ENCODE measurements at regions not wholly inside any gene's neighbourhood (a gene's known extent, or its start where the extent isn't known, plus 50 kb on each side); places are given as distances from the start of the nearest gene placed in this dataset.

DNA sequence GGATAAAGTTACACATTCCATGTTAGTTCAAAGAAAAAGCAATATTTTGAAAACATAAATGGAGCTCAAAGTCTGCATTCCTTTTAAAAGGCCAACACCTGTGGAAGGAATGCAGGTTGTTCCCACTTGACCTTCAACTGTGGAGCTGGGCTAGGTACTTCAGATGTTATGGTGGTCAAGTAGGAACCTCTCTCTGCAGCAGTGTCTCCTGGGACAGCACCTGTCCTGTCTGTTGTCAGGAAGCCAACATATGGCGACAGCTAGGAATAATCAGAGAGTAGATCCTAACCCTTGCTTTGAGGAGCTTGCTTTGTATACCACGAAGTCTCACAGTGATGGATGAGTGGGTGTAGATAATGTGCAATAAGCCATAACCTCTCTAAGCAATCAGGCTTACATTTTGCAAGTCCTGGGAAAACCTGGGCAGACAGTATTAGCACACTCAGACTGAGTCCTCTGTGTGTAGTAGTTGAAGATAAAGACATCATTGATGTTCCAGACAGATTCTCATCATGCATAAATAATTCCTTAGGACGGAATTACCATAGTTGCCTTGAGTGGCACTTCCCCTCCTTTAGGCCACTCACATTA lies 347.5 kb downstream of the PRL start:
- no peak overlapping the region for H3K4me3 Mint-ChIP-seq
- intact Hi-C loops (cut with micrococcal nuclease): no loop called here
- H3K27ac Mint-ChIP-seq: no peak overlapping the region
- H3K36me3 Mint-ChIP-seq (ENCODE audit: low read depth): no peaks in the 10 kb centered on the region
- H3K9me3 Mint-ChIP-seq: no peaks in the 10 kb centered on the region
- DNase-seq: no peak
- H3K4me1 Mint-ChIP-seq: peaks cover 14% of the 10 kb centered on the region
- H3K27me3 Mint-ChIP-seq: peaks cover 6% of the 10 kb centered on the region

DNA sequence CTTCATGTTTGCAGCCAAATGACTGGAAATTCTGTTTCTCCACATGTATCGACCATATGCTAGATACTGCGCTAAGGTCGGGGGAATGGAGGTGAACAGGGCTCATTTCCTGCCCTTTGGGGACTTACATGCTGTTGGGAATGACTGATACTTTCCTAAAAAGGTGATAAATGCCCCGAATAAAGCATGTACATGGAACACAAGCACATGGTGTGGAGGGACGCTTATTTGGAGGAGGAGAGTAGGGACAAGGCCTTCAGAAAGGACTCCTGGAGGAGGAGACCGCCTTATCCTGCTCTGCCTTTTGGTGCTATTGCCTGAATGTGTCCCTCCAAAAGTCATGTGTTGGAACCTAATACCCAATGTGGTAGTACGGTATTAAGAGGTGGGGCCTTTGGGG lies 344.5 kb downstream of the PRL start:
- Mint-ChIP-seq H3K27me3 (peaks cover 6% of the 10 kb centered on the region), H3K4me1 (peaks cover 14% of the 10 kb centered on the region), H3K4me3 (no peak overlapping the region), H3K36me3 (ENCODE audit: low read depth) (no peaks in the 10 kb centered on the region), H3K9me3 (no peaks in the 10 kb centered on the region), H3K27ac (no peak overlapping the region)
- no peak for DNase-seq
- intact Hi-C loops (cut with micrococcal nuclease): no loop called here

DNA sequence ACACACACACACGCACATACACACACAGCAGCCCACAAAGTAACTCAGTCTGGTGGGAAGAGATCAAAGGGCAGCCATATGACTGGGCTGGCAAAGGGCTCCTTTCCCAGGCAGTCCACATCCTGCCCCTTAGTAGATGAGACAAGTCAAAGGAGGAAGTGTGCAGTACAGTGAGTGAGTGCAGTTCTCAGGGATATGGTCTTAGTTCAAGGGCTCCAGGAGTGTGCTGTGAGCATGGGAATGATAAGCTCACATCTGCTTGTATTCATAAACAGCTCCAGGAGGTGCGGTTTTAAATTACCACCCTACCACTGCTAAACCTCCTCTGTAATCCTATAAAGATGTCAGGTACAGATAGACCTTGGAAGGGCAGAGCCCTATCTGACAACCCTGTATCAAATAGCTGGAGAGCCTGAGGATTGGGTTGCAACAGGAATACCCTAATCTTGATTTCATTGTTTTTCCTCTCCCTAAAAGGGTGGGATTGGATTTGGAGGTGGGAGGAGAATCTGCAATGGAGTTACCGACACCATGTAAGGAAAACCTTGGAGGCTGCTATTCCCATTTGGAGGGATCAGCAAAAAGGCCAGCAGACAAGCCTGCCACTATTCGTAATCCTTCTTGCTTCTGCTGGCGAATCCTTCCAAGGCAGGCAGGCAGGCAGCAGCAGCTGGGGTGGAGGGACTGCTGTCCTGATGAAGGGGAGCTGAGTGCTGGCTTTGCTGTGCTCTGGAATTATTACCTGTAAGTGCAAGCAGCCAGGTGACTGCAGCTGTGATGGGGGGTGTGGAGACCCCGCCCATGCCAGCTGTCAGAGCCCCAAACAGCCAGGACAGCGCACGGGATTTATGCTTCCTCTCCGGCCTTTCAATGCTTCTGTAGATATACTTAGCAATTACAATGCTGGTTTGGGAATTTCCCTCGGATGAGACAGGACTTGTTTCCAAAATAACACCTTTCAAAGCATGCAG lies 342.7 kb downstream of the PRL start:
- intact Hi-C loops (cut with micrococcal nuclease): no loop called here
- Mint-ChIP-seq H3K27me3 (no peaks in the 10 kb centered on the region), H3K36me3 (ENCODE audit: low read depth) (no peaks in the 10 kb centered on the region), H3K9me3 (no peaks in the 10 kb centered on the region), H3K4me3 (no peak overlapping the region), H3K4me1 (peaks cover 11% of the 10 kb centered on the region), H3K27ac (no peak overlapping the region)
- DNase-seq: no peak

DNA sequence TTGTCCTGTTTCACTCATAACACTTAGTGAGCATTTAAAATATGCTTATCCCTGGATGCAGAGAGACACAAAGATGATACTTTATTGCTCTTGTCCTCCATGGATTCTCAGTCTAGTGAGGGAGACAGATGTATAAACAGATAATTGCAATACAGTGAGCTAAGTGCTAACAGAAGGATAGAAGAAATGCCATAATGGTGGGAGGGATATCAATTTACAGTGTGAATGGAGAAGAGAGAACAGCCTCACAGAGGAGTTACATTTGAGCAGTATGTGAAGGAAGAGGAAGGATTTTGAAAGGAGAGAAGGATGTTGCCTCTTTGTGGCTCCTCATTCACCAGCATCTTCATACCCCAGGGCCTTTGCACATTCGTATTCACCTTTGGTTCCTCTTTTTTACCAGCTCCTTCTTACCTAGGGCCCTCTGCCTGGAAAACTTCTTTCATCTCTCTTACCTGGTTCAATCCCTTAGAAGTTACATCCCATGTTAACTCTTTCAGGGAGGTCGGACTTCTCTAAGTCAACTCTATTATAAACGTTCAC lies 341.7 kb downstream of the PRL start:
- H3K9me3 Mint-ChIP-seq: no peaks in the 10 kb centered on the region
- no peaks in the 10 kb centered on the region for H3K27me3 Mint-ChIP-seq
- H3K4me1 Mint-ChIP-seq: peaks cover 11% of the 10 kb centered on the region
- H3K36me3 Mint-ChIP-seq (ENCODE audit: low read depth): no peaks in the 10 kb centered on the region
- no peak overlapping the region for H3K4me3 Mint-ChIP-seq
- intact Hi-C loops (cut with micrococcal nuclease): no loop called here
- H3K27ac Mint-ChIP-seq: no peak overlapping the region
- DNase-seq: no peak

DNA sequence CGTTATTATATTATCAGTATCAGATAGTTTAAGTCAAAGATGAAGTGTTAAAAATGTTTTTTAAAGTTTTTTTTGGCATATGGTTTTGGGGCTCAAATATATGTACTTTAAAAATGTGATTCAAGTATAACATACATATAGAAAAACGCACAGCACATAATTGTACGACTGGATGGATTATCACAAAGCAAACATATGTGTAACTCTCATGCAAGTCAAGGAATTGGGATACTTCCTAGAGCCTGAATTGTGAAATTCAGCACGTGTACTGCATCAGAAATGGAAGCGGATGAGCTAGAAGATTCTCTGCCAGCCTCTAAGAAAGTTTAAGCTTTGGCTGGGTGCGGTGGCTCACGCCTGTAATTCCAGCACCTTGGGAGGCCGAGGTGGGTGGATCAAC lies 340.9 kb downstream of the PRL start:
- no peak for DNase-seq
- intact Hi-C loops (cut with micrococcal nuclease): no loop called here
- H3K4me1 Mint-ChIP-seq: peaks cover 11% of the 10 kb centered on the region

DNA sequence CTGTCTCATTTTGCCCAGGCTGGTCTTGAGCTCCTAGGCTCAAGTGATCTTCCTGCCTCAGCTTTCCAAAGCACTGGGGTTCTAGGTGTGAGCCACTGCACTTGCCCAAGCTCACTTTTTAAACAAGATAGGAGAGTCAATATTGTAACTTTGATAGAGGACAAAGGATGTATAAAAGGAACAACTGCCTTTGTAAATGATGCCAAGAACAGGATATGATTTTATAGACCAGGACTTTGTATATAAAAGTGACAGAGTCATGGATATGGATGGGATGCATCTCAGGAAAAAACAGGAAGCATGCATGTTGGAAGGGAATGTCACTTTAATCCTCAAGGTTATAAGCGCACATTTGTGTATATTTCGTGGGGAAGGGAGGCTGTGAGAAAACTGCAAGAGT lies 338.4 kb downstream of the PRL start:
- no peak overlapping the region for H3K27ac Mint-ChIP-seq
- H3K4me3 Mint-ChIP-seq: no peak overlapping the region
- no peaks in the 10 kb centered on the region for H3K27me3 Mint-ChIP-seq
- intact Hi-C loops (cut with micrococcal nuclease): no loop called here
- H3K36me3 Mint-ChIP-seq (ENCODE audit: low read depth): no peaks in the 10 kb centered on the region
- peaks cover 3% of the 10 kb centered on the region for H3K4me1 Mint-ChIP-seq
- no peaks in the 10 kb centered on the region for H3K9me3 Mint-ChIP-seq
- DNase-seq: no peak

More for the DNA sequence above, 340.9 kb downstream of the PRL start:
- Mint-ChIP-seq H3K9me3 (no peaks in the 10 kb centered on the region), H3K4me3 (no peak overlapping the region), H3K27me3 (no peaks in the 10 kb centered on the region), H3K27ac (no peak overlapping the region), H3K36me3 (ENCODE audit: low read depth) (no peaks in the 10 kb centered on the region)

DNA sequence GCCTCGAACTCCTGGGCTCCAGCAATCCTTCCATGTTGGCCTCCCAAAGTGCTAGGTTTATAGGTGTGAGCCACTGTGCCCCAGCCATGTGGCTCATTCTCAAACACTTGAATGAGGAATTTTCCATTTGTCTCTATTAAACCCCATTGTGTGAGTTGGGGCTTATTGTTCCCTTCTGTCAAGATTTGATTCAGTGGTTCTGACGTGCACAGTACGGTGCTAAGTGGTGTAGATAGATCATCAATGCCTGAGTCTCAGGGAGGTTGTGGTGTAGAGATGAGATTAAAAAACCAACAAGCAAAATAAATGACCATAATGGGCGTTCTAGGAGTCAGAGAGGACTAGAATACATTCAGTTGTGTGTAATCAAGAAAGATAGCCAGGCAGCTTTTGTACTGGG lies 335.6 kb downstream of the PRL start:
- Mint-ChIP-seq H3K9me3 (no peaks in the 10 kb centered on the region), H3K4me1 (peaks cover 3% of the 10 kb centered on the region), H3K4me3 (no peak overlapping the region), H3K27ac (no peak overlapping the region), H3K36me3 (ENCODE audit: low read depth) (no peaks in the 10 kb centered on the region), H3K27me3 (peaks cover 3% of the 10 kb centered on the region)
- DNase-seq: no peak
- intact Hi-C loops (cut with micrococcal nuclease): no loop called here

DNA sequence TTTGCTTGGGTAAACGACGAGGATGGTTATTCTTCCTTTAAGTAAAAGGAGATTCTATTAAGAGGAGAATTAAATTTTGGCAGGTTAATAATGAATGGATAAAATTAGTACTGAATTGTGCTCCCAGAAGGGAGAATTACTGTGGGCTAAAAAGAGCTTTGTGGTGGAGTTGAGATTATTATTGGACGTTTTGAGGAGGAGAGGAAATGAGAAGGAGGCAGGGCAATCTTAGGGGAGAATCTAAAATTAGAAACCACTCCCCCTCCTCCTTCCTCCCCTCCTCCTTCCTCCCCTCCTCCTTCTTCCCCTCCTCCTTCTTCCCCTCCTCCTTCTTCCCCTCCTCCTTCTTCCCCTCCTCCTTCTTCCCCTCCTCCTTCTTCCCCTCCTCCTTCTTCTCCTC lies 331.8 kb downstream of the PRL start:
- H3K36me3 Mint-ChIP-seq (ENCODE audit: low read depth): no peaks in the 10 kb centered on the region
- intact Hi-C loops (cut with micrococcal nuclease): no loop called here
- H3K27me3 Mint-ChIP-seq: peaks cover 3% of the 10 kb centered on the region
- H3K27ac Mint-ChIP-seq: no peak overlapping the region
- no peak overlapping the region for H3K4me3 Mint-ChIP-seq
- H3K4me1 Mint-ChIP-seq: peaks cover 3% of the 10 kb centered on the region
- no peaks in the 10 kb centered on the region for H3K9me3 Mint-ChIP-seq
- no peak for DNase-seq

DNA sequence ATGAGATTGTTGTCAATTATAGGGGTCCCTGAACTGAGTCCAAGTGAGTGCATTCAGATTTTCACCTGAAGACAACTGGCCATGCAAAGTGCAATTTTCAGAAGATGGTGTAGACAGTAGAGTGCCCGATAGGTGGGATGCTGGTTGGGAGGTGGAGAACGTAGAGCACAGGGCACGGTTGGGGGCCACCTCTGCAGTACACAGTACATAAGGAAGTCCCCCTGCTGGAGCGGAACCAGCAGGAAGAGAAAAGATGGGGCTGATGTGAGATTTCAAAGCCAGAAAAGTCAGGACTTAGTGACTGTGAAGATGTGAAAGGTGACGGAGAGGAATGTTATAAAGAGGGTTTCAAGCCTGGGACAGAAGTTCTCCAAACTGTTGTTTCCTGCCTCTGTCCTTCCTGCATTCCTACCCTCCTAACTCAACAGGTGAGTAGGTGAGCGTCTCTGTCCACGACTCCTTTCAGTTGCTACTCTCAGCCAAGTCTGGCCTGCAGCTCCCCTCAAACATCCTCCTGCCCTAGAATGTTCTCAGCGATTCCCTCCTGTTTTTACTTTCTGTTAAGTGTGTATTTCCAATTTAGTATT lies 330.8 kb downstream of the PRL start:
- H3K9me3 Mint-ChIP-seq: no peaks in the 10 kb centered on the region
- peaks cover 3% of the 10 kb centered on the region for H3K27me3 Mint-ChIP-seq
- peaks cover 3% of the 10 kb centered on the region for H3K4me1 Mint-ChIP-seq
- no peaks in the 10 kb centered on the region for H3K36me3 Mint-ChIP-seq (ENCODE audit: low read depth)
- no peak overlapping the region for H3K27ac Mint-ChIP-seq
- intact Hi-C loops (cut with micrococcal nuclease): no loop called here
- DNase-seq: no peak
- no peak overlapping the region for H3K4me3 Mint-ChIP-seq

DNA sequence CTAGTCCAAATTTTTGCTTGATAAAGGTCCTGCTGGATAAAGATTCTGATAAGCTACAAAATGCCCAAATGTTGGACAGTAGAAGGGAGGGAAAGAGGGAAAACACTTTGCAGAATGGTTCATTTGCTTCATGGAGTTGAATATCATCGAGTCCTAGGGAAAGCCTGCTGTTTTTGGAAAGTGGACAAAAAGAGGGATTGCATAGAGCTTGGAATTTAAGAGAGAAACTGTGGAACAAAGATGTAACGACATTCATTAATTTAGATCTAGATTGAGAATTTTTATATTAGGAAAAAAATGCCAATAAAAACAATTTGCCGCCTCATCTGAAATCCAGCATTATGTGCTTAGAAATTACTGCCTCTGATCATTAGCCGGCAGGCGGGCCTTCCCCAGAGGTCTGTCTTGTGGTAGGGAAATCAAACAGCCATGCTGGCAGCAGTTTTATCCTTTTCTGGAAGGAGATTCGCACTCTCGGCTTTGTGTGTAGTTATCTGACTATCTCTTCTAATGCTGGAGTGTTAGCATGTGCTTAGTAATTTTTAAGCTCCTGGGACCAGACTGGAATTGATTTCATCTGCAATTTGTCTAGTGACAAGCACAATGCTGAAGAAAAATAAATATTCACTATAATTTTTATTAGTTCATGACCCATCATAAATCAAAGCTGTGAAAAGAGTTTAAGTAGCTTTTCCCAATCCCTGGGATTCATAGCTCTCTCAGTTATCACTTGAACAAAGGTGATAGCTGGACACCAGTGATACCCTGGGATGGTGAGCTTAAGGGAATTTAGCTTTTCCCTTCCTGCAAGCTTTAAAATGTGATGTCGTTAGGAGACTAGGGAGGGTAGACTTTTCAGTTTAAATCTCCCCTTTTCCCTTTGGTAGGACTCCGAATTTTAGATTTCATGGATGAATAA lies 329.5 kb downstream of the PRL start:
- Mint-ChIP-seq H3K27me3 (peaks cover 3% of the 10 kb centered on the region), H3K27ac (no peak overlapping the region), H3K4me1 (peaks cover 3% of the 10 kb centered on the region), H3K36me3 (ENCODE audit: low read depth) (no peaks in the 10 kb centered on the region), H3K4me3 (no peak overlapping the region), H3K9me3 (no peaks in the 10 kb centered on the region)
- intact Hi-C loops (cut with micrococcal nuclease): no loop called here
- DNase-seq: no peak

DNA sequence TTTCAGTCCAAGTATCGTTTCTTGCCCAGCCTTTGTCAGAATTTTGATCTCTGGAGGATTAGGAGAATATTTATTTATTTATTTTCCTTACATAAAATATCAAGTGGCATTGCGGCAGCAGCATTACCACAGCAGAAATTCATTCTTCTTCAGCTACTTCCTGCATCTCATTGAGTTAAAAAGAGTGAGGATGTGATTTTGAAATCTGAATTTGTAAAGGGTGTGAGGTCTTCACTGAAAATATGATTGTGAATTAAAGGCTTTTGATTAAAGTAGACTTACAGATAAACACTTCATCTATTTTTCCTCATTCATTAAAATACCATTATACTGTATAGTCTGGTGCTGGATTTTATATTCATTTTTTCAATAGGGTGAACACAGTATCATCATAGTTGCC lies 328.4 kb downstream of the PRL start:
- Mint-ChIP-seq H3K4me3 (no peak overlapping the region), H3K27ac (no peak overlapping the region), H3K9me3 (no peaks in the 10 kb centered on the region), H3K4me1 (peaks cover 3% of the 10 kb centered on the region), H3K36me3 (ENCODE audit: low read depth) (no peaks in the 10 kb centered on the region), H3K27me3 (peaks cover 3% of the 10 kb centered on the region)
- intact Hi-C loops (cut with micrococcal nuclease): no loop called here
- DNase-seq: no peak

DNA sequence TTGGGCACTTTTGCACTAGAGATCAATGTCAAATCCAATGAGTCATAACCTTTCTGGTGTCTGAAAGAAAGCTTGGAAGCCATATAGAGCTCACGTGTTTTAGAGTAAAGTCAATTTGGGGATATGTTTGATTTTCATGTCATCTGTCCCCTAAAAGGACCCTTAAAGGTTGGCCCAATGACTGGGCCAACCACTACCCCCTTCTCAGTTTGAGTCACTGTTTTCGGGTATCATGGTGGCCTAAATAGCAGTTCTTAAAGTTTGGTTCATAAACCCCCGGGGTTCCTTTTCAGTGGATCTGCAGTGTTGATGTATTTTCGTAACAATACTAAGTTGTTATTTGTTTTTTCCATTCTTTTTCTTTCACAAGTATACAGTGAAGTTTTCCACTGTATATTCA lies 327.6 kb downstream of the PRL start:
- Mint-ChIP-seq H3K36me3 (ENCODE audit: low read depth) (no peaks in the 10 kb centered on the region), H3K4me1 (peaks cover 3% of the 10 kb centered on the region), H3K4me3 (no peak overlapping the region), H3K9me3 (no peaks in the 10 kb centered on the region), H3K27ac (no peak overlapping the region), H3K27me3 (peaks cover 3% of the 10 kb centered on the region)
- intact Hi-C loops (cut with micrococcal nuclease): no loop called here
- DNase-seq: no peak

DNA sequence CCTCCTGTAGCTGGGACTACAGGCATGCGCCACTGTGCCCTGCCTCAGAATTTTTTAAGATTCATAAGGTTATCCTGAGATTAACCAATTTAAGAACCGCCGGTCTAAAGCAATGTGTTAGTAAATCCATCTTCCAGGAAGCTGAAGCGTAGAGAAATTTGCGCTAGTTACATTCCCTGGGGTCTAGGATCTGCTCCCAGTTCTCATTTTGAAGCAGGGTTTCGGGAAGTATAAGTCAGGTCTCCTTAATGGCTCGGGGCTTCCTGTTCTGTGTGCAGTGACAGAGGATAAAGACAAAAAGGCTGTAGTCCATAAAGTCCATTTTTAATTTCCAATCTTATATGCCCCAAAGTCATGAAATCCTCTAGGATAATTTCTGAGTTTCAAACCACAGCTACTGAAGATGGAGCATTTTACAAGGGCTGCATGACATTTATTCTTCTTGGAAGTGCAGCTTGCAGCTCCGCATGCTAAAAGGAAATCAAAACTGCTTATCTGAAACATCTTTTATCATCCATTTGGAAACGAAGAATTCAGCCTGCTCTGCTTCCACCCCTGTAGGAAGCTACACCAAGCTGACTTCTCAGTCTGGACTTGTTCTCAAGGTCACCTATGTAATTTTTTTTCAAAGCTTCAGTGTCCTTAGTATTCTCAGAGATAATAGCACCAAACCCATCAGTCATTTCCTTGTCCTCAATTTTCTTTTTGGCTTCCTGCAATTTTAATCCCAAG lies 326.1 kb downstream of the PRL start:
- Mint-ChIP-seq H3K4me3 (no peak overlapping the region), H3K27me3 (peaks cover 3% of the 10 kb centered on the region), H3K27ac (no peak overlapping the region), H3K36me3 (ENCODE audit: low read depth) (no peaks in the 10 kb centered on the region), H3K9me3 (peaks cover 3% of the 10 kb centered on the region), H3K4me1 (no peaks in the 10 kb centered on the region)
- intact Hi-C loops (cut with micrococcal nuclease): no loop called here
- DNase-seq: no peak
